Central memory CD8-positive, alpha-beta T cell (primary cell): ENCODE measurements at regions not wholly inside any gene's neighbourhood (a gene's known extent, or its start where the extent isn't known, plus 50 kb on each side); places are given as distances from the start of the nearest gene placed in this dataset.
"Not testable (repeated sequence)": the region's sequence is repeated elsewhere in the genome, so short reads cannot be mapped to it uniquely, and the experiment has no call there.

Experiments
- ATAC-seq: fragments of 150-1000 bp; cut with Tn5 transposase; replicated peaks from 2 replicates; pipeline ENCODE4 v1.10.0; 2022; ENCODE audit warnings: mild to moderate bottlenecking, moderate FRiP score, moderate number of reproducible peaks; ENCODE audit not compliant: poor library complexity, severe bottlenecking; ENCODE audit errors: extremely low read depth
- DNase-seq, 2 donors: peaks; one replicate each; pipeline ENCODE4 v3.0.0; 2021; ENCODE audit warnings: low spot score in 2 of 2
- H3K27ac Mint-ChIP-seq: one replicate; pipeline ENCODE4 v1.8.0; 2022; ENCODE audit warnings: low read depth, mild to moderate bottlenecking, moderate library complexity, mixed read lengths
- H3K27me3 Mint-ChIP-seq: one replicate; pipeline ENCODE4 v1.8.0; 2022; ENCODE audit warnings: mixed read lengths
- H3K36me3 Mint-ChIP-seq: one replicate; pipeline ENCODE4 v1.8.0; 2022; ENCODE audit warnings: mild to moderate bottlenecking, moderate library complexity, mixed read lengths; ENCODE audit not compliant: insufficient read depth
- H3K4me1 Mint-ChIP-seq: one replicate; pipeline ENCODE4 v1.8.0; 2022; ENCODE audit warnings: mixed read lengths
- H3K4me3 Mint-ChIP-seq: one replicate; pipeline ENCODE4 v1.8.0; 2022; ENCODE audit warnings: mild to moderate bottlenecking, moderate library complexity, mixed read lengths
- H3K9me3 Mint-ChIP-seq: one replicate; pipeline ENCODE4 v1.8.0; 2022; ENCODE audit warnings: mixed read lengths

DNA sequence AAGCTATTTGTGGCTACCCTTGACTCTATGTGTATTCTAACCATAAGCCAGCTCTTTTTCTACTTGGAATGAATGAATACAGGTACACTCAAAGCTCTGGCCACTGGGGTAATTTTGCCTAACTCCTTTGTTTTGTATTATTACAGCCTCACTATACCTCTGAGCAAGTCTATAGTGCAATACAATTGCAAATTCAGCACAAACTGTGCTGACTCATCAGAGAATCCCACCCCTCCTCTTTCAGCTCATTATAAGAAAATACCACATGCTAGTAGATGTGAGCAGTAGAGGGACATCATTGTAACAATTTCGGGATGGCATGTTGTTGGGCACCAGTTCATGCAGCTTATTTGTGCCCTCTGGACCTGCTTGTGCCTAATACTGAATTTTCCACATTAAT is 1382.2 kb downstream of the SLITRK5 start:
- H3K9me3 Mint-ChIP-seq: peaks cover 13% of the 10 kb centered on the region
- DNase-seq (no peak), ATAC-seq (no peak)
- H3K36me3 Mint-ChIP-seq: no peaks in the 10 kb centered on the region
- H3K4me1 Mint-ChIP-seq: no peaks in the 10 kb centered on the region
- no peak overlapping the region for H3K4me3 Mint-ChIP-seq
- no peak overlapping the region for H3K27ac Mint-ChIP-seq
- H3K27me3 Mint-ChIP-seq: no peaks in the 10 kb centered on the region

DNA sequence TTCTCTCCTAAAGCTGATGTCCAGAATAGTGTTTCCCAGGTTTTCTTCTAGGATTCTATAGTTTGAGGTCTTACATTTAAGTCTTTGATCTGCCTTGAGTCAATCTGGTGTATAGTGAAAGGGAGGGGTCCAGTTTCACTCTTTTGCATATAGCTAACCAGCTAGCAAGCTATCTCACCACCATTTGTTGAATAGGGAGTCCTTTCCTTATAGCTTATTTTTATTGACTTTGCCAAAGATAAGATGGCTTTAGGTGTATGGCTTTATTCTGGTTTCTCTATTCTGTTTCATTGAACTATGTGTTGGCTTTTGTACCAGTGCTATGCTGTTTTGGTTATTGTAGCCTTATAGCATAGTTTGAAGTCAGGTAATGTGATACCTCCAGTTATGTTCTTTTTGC is 1386.1 kb downstream of the SLITRK5 start:
- DNase-seq: no peak
- H3K27ac Mint-ChIP-seq: no peak overlapping the region
- no peak overlapping the region for H3K4me3 Mint-ChIP-seq
- no peaks in the 10 kb centered on the region for H3K27me3 Mint-ChIP-seq
- no peaks in the 10 kb centered on the region for H3K36me3 Mint-ChIP-seq
- no peak for ATAC-seq
- peaks cover 19% of the 10 kb centered on the region for H3K9me3 Mint-ChIP-seq
- no peaks in the 10 kb centered on the region for H3K4me1 Mint-ChIP-seq

DNA sequence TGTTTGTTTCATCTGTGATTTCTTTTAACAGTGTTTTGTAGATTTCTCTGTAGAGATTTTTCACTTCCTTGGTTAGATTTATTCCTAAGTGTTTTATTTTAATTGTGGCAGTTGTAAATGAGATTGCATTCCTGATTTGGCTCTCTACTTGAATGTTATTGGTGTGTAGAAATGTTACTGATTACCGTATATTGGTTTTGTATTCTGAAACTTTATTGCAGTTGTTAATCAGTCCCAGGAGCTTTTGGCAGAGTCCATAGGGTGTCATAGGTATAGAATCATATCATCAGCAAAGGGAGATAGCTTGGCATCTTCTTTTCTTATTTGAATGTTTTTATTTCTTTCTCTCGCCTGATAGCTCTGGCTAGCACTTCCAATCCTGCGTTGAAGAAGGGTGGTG is 1386.7 kb downstream of the SLITRK5 start:
- ATAC-seq: no peak
- Mint-ChIP-seq H3K27me3 (no peaks in the 10 kb centered on the region), H3K4me1 (no peaks in the 10 kb centered on the region), H3K36me3 (no peaks in the 10 kb centered on the region), H3K4me3 (no peak overlapping the region), H3K27ac (no peak overlapping the region), H3K9me3 (peaks cover 19% of the 10 kb centered on the region)
- no peak for DNase-seq

DNA sequence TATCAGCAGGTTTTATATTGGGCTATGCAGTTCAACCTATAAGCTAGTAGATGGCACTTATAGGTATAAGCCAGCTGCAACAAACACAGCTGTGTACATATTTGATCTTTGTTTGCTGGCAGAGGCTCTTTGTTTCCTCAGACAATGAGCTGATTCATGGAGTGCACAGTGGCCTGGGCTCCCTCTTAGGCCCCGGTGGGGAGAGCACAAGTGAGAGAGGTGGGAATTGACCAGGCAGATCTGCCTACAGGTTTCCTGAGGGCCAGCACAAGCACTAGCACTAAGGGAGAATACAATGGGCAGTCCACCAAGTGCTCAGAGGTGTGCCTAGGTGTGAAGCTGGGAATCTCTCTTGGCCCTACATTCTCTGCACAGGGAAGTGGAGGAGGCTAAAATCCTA is 1390.7 kb downstream of the SLITRK5 start:
- Mint-ChIP-seq H3K4me3 (no peak overlapping the region), H3K9me3 (peaks cover 14% of the 10 kb centered on the region), H3K4me1 (no peaks in the 10 kb centered on the region), H3K27me3 (no peaks in the 10 kb centered on the region), H3K36me3 (no peaks in the 10 kb centered on the region), H3K27ac (no peak overlapping the region)
- ATAC-seq: no peak
- no peak for DNase-seq

DNA sequence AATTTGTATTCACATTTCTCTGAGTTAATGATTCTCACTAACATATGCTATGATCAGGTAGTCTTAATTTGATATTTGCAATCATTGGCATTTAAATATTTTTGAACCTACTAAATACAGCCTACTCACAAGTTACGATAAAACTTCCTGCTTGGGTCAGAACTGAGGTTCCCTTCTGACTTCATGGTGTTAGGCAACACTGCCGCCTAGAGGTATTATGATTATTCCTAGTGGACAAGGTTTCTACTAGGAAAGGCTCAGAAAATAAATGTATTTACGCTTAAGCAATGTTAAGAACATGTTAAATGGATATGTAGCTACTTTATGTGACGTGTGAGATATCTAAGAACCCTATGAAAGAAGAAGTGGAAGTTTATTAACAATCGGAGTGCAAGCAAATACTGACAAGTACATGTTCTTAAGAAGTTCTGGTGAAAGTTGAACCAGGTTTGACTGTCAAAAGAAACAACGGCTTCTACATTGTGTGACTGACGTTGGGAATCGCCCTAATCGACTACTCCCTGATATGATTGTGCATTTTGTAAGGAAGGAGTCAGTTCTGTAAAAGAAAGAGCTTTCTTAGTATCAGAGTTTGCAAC is 1395.8 kb downstream of the SLITRK5 start:
- H3K9me3 Mint-ChIP-seq: peaks cover 13% of the 10 kb centered on the region
- no peak for ATAC-seq
- H3K4me1 Mint-ChIP-seq: no peaks in the 10 kb centered on the region
- H3K27ac Mint-ChIP-seq: no peak overlapping the region
- H3K27me3 Mint-ChIP-seq: no peaks in the 10 kb centered on the region
- no peak overlapping the region for H3K4me3 Mint-ChIP-seq
- no peaks in the 10 kb centered on the region for H3K36me3 Mint-ChIP-seq
- DNase-seq: no peak

DNA sequence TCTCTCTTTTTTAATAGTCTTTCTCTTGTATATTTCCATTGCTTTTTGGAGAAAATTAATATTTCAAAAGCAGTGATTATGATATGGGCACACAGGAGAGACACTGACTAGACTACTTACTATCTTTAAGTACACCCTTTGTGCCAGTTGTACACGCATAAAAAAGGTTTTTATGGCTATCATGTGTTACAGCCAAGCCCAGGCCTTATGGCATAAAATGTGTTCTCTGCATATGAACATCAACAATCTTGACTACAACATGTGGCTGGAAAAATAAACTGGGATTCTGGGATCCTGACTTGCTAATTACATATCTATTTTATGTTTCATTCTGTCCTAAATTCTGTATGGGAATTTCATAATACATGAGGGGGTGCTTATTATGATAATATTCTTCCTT is 1401.8 kb downstream of the SLITRK5 start:
- DNase-seq: no peak
- H3K4me1 Mint-ChIP-seq: no peaks in the 10 kb centered on the region
- H3K4me3 Mint-ChIP-seq: no peak overlapping the region
- H3K27me3 Mint-ChIP-seq: no peaks in the 10 kb centered on the region
- peaks cover 13% of the 10 kb centered on the region for H3K9me3 Mint-ChIP-seq
- H3K27ac Mint-ChIP-seq: no peak overlapping the region
- no peak for ATAC-seq
- no peaks in the 10 kb centered on the region for H3K36me3 Mint-ChIP-seq

DNA sequence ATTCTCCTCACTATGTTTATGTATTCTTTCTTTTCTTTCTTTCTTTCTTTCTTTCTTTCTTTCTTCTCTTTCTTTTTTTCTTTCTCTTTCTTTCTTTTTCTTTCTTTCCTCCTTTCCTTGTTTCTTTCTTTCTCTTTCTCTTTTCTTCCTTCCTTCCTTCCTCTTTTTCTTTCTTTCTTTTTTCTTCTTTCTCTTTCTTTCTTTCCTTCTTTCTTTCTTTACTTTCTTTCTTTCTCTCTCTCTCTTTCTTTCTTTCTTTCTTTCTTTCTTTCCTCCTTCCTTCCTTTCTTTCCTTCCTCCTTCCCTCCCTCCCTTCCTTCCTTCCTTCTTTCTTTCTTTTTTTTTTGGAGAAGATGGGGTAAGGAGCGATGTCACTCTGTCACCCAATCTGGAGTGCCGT is 1405.5 kb downstream of the SLITRK5 start:
- Mint-ChIP-seq H3K27me3 (no peaks in the 10 kb centered on the region), H3K27ac (no peak overlapping the region), H3K4me1 (no peaks in the 10 kb centered on the region), H3K9me3 (peaks cover 18% of the 10 kb centered on the region), H3K36me3 (no peaks in the 10 kb centered on the region), H3K4me3 (no peak overlapping the region)
- DNase-seq: no peak
- no peak for ATAC-seq

DNA sequence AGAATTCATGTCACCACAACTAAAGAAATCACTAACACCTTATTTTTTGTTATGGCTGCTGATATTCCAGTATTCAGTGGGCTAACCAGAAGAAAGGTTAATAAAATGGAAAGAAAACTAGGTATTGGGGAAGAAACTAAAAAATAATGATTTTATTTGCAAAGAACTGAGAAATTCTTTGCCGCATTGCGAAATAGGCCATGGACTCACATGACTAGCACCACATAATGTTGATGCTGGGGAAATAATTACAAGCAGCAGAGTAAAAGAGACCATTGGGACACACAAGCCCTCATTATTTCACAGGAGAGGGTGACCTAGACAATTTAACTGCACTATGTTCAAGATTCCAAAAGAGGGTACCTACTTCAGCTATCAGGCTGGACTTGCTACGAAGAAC is 1411.5 kb downstream of the SLITRK5 start:
- Mint-ChIP-seq H3K9me3 (peaks cover 15% of the 10 kb centered on the region), H3K27ac (no peak overlapping the region), H3K27me3 (no peaks in the 10 kb centered on the region), H3K36me3 (no peaks in the 10 kb centered on the region), H3K4me3 (no peak overlapping the region), H3K4me1 (no peaks in the 10 kb centered on the region)
- no peak for DNase-seq
- no peak for ATAC-seq

DNA sequence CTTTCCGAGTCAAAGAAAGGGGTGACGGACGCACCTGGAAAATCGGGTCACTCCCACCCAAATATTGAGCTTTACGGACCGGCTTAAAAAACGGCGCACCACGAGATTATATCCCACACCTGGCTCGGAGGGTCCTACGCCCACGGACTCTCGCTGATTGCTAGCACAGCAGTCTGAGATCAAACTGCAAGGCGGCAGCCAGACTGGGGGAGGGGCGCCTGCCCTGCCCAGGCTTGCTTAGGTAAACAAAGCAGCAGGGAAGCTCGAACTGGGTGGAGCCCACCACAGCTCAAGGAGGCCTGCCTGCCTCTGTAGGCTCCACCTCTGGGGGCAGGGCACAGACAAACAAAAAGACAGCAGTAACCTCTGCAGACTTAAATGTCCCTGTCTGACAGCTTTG is 1416.9 kb downstream of the SLITRK5 start:
- not testable (repeated sequence) for H3K36me3 Mint-ChIP-seq, ATAC-seq, H3K27ac Mint-ChIP-seq, DNase-seq, H3K4me3 Mint-ChIP-seq, H3K27me3 Mint-ChIP-seq, H3K4me1 Mint-ChIP-seq
- H3K9me3 Mint-ChIP-seq: peaks cover 12% of the 10 kb centered on the region

DNA sequence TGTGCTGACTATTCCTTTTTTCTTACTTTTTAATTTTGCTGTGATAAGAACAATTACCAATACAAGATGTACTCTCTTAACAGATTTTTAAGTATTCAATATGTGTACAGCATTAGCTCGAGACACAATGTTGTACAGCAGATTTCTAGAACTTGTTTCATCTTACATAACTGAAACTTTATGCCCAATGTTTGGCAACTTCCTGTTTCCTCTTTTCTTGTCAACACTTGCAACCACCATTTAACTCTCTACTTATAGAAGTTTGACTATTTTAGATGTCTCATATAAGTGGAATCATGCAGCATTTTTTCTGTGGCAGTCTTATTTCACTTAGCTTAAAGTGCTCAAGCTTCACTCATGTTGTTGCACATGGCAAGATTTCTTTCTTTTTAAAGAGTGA is 1426.8 kb downstream of the SLITRK5 start:
- Mint-ChIP-seq H3K4me3 (no peak overlapping the region), H3K27ac (no peak overlapping the region), H3K4me1 (no peaks in the 10 kb centered on the region), H3K9me3 (peaks cover 7% of the 10 kb centered on the region), H3K36me3 (no peaks in the 10 kb centered on the region), H3K27me3 (no peaks in the 10 kb centered on the region)
- DNase-seq (no peak), ATAC-seq (no peak)

DNA sequence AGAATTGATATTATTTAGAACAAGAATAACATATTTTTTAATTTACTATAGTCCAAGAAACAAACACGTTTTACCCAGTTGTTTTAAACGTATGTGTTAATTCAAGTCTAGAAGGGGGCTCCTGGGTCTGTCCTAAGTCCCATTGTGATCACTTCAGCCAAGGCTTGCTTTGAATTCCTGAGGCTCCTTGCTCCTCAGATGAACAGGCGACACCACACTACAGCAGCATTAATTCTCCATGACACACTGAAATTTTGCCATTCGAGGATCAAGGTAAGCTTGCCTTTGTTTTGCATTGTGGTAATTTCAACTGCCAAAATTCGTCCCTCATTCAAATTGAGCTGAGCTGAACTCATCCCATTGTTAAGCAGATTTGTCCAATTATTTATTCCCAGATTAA is 1442.6 kb downstream of the SLITRK5 start:
- no peak for ATAC-seq
- Mint-ChIP-seq H3K9me3 (peaks cover 14% of the 10 kb centered on the region), H3K27me3 (no peaks in the 10 kb centered on the region), H3K4me1 (no peaks in the 10 kb centered on the region), H3K27ac (no peak overlapping the region), H3K4me3 (no peak overlapping the region), H3K36me3 (no peaks in the 10 kb centered on the region)
- no peak for DNase-seq

DNA sequence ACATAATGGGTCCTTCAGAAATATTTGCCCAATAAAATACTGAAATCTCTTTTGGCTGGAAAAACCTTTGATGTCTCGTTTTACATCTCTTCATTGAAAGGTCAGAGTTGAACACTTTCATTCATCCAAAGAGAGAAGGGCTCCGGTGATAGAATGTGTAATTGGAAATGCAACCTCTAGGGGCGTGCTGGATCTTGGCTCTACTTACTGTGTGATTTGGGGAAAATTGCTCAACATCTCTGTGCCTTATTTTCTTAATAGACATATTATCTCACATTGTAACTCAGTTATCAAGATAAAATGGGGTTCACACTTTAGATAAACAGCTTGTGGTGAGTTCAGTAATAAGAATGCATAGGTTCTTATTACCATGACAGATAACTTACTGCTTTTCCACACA is 1444.1 kb downstream of the SLITRK5 start:
- peaks cover 20% of the 10 kb centered on the region for H3K9me3 Mint-ChIP-seq
- no peaks in the 10 kb centered on the region for H3K27me3 Mint-ChIP-seq
- no peaks in the 10 kb centered on the region for H3K4me1 Mint-ChIP-seq
- DNase-seq (no peak), ATAC-seq (no peak)
- no peak overlapping the region for H3K27ac Mint-ChIP-seq
- H3K36me3 Mint-ChIP-seq: no peaks in the 10 kb centered on the region
- H3K4me3 Mint-ChIP-seq: no peak overlapping the region

DNA sequence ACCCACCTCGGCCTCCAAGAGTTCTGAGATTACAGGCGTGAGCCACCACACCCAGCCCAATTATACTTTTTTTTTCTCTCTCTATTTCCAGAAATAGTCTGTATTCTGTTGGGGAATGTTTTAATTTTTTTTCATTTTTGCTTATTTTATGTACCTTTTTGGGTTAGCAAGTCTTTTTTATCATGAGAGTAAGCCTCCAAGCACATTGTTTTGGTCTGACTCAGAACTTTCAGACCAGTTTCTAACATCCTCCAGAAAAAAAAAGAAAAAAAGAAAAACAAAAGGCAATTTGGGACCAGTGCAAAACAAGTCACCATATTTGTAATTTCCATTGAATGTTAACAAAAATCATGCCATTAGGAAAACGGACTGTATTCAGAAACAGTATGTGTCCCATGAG is 1465.5 kb downstream of the SLITRK5 start:
- ATAC-seq: no peak
- no peak for DNase-seq
- H3K4me3 Mint-ChIP-seq: no peak overlapping the region
- no peaks in the 10 kb centered on the region for H3K9me3 Mint-ChIP-seq
- H3K27me3 Mint-ChIP-seq: no peaks in the 10 kb centered on the region
- no peaks in the 10 kb centered on the region for H3K4me1 Mint-ChIP-seq
- H3K36me3 Mint-ChIP-seq: no peaks in the 10 kb centered on the region
- no peak overlapping the region for H3K27ac Mint-ChIP-seq

DNA sequence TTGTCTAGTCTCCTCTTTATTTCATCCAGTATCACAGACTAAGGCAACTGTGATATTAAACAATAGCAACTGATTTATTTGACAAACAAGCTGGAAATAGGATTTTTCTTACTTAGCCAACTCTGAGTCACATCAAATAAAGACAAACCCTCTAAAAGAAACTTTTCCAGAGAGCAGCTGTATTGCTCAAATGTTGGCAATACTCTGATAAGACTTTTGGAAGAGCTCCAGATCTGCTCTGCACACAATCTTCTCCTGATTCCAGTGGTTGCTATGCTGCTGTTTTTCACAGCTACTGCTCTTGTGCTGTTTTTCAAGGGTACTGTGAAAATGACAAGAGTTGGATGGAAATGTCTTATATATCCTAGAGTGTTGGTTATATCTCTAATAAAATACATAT is 1479.2 kb downstream of the SLITRK5 start:
- DNase-seq: no peak
- Mint-ChIP-seq H3K9me3 (peaks cover 12% of the 10 kb centered on the region), H3K27ac (no peak overlapping the region), H3K27me3 (no peaks in the 10 kb centered on the region), H3K4me3 (no peak overlapping the region), H3K4me1 (no peaks in the 10 kb centered on the region), H3K36me3 (no peaks in the 10 kb centered on the region)
- ATAC-seq: no peak
